ENCODE measurements at regions not wholly inside any gene's neighbourhood (a gene's known extent, or its start where the extent isn't known, plus 50 kb on each side); places are given as distances from the start of the nearest gene placed in this dataset.

DNA sequence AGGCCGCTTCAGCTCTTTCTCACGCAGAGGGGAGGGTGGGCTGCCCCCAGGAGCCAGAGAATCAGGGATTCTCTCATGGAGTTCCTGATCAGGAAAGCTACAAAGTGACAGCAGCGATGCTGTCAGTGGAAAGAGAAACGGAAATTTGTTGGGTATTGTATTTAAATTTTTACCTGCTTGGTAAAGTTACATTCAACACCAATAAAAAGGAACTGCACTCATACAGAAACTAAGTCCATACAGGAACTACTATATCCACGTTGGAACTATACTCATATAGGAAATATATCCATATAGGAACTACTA is 325.5 kb upstream of the IRX4 start:
- 34 to 48% (median 47%) methylated on average over 5 of the region's 5 CpGs for WGBS, 3 donors
- DNase-seq = no peak

DNA sequence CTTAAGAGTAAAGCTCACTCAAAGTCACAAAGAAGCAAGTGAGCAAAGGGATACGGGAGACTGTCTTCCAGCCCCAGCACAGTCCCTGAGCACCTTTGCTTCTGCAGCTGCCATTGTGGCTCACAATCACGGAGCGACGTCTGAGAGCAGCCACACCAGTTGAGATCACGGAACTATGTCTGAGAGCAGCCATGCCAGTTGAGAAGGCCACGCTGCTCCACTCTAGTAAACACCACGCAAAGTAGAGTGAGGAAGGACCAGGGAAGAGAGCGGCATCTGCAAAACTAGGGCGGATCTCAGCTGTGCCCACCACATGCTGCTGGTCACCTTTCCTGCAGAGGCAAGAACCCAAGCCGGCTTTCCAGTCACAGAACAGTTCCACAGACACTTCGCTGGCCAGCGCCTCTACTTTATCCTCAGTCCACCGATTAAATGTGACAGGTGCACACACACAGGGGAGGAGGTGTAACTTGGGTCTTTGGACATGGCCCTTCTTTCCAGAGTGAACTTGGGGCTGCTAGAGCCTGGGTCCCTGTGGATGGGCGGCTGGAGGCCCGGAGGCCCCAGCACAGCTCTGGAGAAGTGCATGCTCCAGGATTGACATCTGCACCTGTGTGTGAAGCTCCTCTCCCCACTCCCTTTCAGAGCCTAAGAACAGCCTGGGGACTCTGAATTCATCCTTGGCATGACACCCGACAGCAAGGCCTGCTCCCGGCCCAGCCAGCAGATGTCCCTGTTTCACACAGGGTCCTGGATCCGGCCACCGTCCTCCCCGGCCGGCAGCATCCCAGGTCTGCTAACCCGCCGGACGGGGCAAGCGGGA is 324.9 kb upstream of the IRX4 start:
- H3K9me3 ChIP-seq = no peaks in the 10 kb centered on the region
- no peak for DNase-seq
- no peaks in the 10 kb centered on the region for H3K27me3 ChIP-seq
- H3K36me3 ChIP-seq = no peaks in the 10 kb centered on the region
- WGBS, 3 donors = 52 to 63% (median 63%) methylated on average over 24 to 25 of the region's 25 CpGs
- intact Hi-C loops (cut with DNase I) = no loop called here
- H3K27ac ChIP-seq = no peak overlapping the region
- H3K4me3 ChIP-seq = no peak overlapping the region
- TF ChIP-seq CTCF (IDR thresholded peaks at IDR 0.05) = no peak
- TF ChIP-seq POLR2A (IDR thresholded peaks at IDR 0.05) = no peak
- no peak for TF ChIP-seq EP300 (IDR thresholded peaks at IDR 0.05)
- no peaks in the 10 kb centered on the region for H3K4me1 ChIP-seq (ENCODE audit: insufficient read depth)

More for the DNA sequence above, 325.5 kb upstream of the IRX4 start:
- no peak for TF ChIP-seq EP300 (IDR thresholded peaks at IDR 0.05)
- no peak for TF ChIP-seq POLR2A (IDR thresholded peaks at IDR 0.05)
- no peak for TF ChIP-seq CTCF (IDR thresholded peaks at IDR 0.05)
- Histone ChIP-seq H3K27me3 (no peaks in the 10 kb centered on the region), H3K4me1 (ENCODE audit: insufficient read depth) (no peaks in the 10 kb centered on the region), H3K36me3 (no peaks in the 10 kb centered on the region), H3K9me3 (no peaks in the 10 kb centered on the region), H3K27ac (no peak overlapping the region), H3K4me3 (no peak overlapping the region)
- intact Hi-C loops (cut with DNase I) = no loop called here

DNA sequence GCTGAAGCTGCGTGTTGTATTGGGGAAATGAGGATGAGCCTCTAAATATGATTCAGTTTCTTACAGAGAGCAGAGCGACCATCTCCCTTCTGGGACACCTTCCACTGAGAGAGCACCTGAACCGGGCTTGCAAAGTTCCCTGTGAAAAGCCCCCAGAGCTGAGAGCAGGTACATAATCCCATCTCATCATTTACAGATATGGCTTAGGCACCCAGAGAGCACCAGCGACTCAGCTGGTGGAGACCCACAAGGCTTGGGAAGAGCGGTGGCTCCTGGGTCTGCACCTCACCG is 324.3 kb upstream of the IRX4 start:
- Histone ChIP-seq H3K9me3 (no peaks in the 10 kb centered on the region), H3K4me3 (no peak overlapping the region), H3K27ac (no peak overlapping the region), H3K36me3 (no peaks in the 10 kb centered on the region), H3K4me1 (ENCODE audit: insufficient read depth) (no peaks in the 10 kb centered on the region), H3K27me3 (no peaks in the 10 kb centered on the region)
- no peak for DNase-seq
- 82 to 96% (median 91%) methylated on average over 6 of the region's 6 CpGs for WGBS, 3 donors
- intact Hi-C loops (cut with DNase I) = no loop called here
- no peak for TF ChIP-seq EP300 (IDR thresholded peaks at IDR 0.05)
- TF ChIP-seq CTCF (IDR thresholded peaks at IDR 0.05) = no peak
- TF ChIP-seq POLR2A (IDR thresholded peaks at IDR 0.05) = no peak

DNA sequence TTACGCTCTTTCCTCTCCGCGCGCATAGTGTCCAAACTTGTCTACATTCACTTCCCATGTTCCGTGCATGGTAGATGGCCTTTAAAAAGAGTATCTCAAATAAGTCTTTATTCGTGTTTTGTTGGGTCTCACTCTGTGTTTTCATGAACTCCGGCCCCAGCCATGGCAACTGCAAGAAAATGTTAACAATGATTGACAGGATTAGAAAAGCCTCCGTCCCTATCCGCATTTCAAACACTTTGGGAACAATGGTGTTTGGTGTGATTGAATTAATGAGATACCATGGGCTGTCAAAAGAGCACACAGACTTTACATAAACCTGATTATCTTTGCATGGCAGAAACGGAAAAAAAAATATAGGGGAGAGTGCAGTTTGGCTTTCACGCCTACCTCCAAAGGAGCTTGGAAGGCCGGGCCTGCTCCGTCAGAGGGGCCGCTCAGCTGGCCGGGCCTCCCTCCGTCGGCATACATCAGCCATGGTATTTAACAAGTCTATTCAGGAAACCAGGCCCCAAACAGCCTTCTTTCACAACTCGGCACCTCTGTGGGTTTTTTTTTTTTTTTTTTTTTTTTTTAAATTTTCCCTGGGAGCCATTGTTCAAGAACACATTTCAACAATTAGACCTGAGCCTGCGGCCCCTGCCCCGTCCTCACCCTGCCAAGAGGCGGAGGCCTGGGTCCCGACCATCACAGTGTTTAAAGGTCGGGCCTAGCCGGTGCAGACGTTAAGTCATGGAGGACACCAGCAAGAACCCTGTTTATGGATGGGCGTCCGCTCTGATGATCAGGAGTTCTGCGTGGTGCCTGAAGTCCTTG is 323.8 kb upstream of the IRX4 start:
- Histone ChIP-seq H3K4me1 (ENCODE audit: insufficient read depth) (no peaks in the 10 kb centered on the region), H3K9me3 (no peaks in the 10 kb centered on the region), H3K36me3 (no peaks in the 10 kb centered on the region), H3K4me3 (no peak overlapping the region), H3K27me3 (no peaks in the 10 kb centered on the region), H3K27ac (no peak overlapping the region)
- 83 to 85% (median 83%) methylated on average over 28 of the region's 28 CpGs for WGBS, 3 donors
- intact Hi-C loops (cut with DNase I) = no loop called here
- DNase-seq = no peak
- TF ChIP-seq EP300 (IDR thresholded peaks at IDR 0.05) (no peak), POLR2A (IDR thresholded peaks at IDR 0.05) (no peak), CTCF (IDR thresholded peaks at IDR 0.05) (no peak)

Data from ovary (tissue), 7 donors.